ENCODE measurements at regions not wholly inside any gene's neighbourhood (a gene's known extent, or its start where the extent isn't known, plus 50 kb on each side); places are given as distances from the start of the nearest gene placed in this dataset.

DNA sequence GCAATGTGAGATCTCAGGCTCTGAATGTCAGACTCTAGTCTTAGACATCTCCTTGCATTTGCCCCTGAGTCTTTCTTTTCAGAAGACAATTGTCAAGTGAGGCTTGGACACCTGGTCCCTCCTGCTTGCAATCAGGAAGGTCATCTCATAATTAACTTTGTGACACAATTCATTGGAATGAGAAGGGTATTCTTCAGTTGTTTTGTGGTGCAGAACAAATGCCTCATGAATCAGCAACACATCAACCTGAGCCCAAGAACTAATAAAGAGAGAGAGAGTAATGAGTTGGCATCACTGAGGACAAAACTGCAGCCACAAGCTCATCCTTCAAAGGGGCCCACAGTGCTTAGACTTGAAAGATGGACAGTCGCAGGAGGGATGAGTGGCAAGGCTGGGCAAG, 375.8 kb downstream of the INSC start:
- no peak for DNase-seq

DNA sequence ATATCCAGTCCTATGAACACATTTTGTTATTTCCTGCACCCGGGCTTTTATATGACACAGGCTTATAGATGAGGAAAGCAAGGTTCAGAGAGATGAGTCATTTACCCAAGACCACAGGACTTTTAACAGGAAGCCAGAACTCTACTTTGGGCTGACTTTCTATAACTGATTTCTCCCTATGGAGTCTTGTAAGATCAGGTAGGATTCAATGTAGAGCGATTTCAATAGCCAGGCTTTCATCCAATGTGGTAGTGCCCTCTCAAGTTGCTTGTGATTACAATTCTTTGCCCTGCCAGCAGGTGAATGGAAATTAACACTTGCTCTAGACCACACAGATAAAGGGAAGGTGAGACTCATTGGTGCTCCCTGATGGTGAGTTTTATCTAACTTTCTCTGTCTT, 378.3 kb downstream of the INSC start:
- no peak for DNase-seq

DNA sequence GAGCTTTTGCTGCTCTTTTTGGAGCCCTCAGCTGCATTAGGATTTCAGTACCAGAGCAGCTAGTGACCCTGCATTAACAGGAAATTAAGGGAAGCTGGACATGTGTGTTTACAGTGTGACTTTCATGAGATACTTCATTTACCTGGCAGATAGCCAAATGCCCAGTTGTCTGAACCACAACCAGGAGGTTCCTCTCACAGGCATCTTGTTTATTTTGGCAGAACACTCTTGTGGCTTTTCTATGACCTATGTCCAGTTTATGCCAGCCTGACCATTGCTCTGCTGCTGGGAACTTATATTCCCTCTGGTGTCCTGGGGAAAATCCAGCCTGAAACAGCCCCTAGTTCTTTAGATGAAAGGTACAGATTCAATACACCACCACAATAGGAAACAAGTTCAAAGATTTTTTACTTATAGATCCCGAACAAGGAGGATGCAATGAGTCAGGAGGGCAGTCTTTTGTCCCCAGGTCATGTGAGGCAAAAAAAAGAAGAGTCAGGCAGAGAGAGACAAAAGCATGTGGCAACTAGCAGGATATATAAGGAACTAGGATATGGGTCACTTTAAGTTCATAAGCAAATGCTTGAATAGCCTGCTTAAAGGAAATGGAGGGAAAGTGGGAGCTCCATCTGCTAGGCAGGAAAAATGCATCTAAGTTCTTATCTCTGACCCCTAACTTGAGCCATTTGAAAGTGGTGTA, 379.3 kb downstream of the INSC start:
- no peak for DNase-seq

GRCh38 chr11:15494740-15495139, 380.0 kb downstream of the INSC start:
- no peak for DNase-seq

- no peak for DNase-seq
These were observed 380.7 kb downstream of the INSC start for GRCh38 chr11:15495462-15495861.

GRCh38 chr11:15497366-15497765, 382.6 kb downstream of the INSC start:
- no peak for DNase-seq

DNA sequence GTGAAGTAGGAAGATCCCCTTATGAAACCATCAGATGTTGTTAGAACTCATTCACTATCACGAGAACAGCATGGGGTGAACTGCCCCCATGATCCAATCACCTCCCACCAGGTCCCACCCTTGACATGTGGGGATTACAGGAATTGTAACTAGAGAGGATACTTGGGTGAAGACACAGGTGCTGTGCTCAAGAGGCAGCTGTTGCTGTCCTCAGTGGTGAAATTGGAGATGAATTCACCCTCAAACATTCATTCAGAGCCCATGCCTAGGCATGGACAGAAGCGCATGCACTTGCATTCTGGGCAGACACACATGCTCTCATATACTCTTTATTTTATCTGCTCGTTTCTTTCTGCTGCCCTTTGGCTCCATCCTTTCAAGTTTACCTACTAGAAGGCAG, 385.0 kb downstream of the INSC start:
- DNase-seq, result no peak

GRCh38 chr11:15500643-15501042, 385.9 kb downstream of the INSC start:
- DNase-seq, result no peak

GRCh38 chr11:15501566-15501965, 386.8 kb downstream of the INSC start:
- DNase-seq, result no peak

DNA sequence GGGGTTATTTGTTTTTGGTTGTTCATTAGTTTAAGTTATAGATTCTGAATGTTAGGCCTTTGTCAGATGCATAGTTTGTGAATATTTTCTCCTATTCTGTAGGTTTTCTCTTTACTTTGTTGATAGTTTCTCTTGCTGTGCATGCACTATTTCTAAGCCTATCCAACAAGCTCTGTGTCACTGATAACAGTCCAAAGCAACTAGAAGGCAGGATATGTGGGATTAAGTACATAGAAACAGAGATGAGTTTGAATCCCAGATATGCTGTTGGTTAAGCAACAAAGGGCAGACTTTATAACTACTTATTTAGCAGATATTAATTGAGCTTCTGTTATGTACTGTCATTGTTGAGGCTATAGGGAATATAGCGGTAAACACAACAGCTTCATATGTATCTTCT, 390.4 kb downstream of the INSC start:
- no peak for DNase-seq

- no peak for DNase-seq
These were observed 392.9 kb downstream of the INSC start for GRCh38 chr11:15507592-15507991.

GRCh38 chr11:15509082-15509481, 394.4 kb downstream of the INSC start:
- DNase-seq, result no peak

- no peak for DNase-seq
These were observed 404.5 kb downstream of the INSC start for GRCh38 chr11:15519124-15519791.

DNA sequence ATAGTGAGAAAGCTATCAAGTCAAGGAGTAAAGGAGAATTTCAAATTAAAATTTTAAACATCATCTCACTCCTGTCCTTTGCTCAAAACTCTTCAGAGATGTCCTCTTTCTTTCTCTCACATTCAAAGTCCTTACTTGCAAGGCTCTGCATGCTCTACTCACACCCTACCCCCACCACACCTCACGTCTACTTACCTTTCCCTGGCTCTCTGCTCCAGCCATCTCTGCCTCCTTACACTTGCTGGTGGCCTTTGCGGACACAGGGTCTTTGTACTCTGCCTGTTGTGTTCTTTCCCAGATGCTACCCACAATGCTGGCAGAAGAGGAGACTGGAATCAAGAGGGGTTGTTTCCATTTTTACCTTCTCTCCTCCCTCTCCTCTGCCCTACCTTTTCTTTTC, 405.2 kb downstream of the INSC start:
- no peak for DNase-seq

GRCh38 chr11:15523543-15523942, 408.8 kb downstream of the INSC start:
- no peak for DNase-seq

GRCh38 chr11:15525582-15525981, 410.9 kb downstream of the INSC start:
- no peak for DNase-seq

DNA sequence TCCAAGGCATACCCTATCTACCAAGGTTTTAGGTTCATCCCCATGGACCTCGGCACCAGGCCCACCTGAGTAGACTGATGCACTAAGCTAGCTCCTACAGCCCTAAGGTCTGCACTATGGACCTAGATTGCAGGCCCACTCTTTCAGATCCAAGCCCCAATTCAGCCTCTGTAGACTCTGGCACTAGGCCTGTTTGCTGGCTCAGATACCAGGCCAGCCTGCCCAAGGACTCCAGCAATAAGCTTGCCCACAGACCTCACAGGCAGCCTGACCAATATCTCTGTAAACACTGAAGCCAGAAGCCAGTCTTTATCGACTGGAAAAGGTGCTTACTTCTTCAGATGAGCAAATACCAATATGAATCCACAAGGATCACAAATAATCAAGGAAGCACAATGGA, 411.3 kb downstream of the INSC start:
- no peak for DNase-seq

DNA sequence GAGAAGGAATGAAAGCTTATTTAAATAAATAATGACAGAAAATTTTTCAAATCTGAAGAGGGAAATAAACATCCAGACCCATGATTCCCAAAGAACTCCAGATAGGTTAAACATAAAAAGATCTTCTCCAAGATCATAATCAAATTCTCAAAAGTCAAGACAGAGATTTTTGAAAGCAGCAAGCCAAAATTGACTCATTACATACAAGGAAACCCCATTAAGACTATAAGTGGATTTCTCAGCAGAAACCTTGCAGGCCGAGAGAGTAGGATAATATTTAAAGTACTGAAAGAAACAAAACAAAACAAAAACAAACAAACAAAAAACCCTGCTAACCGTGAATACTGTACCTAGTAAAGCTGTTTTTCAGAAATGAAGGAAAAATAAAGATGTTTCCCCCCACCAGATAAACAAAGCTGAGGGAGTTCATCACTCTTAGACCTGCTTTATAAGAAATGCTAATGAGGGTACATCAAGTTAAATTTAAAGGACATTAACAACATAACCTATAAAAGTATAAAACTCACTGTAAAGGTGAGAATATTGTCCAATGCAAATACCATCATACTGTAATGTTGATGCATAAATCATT, 412.2 kb downstream of the INSC start:
- DNase-seq, result no peak

DNA sequence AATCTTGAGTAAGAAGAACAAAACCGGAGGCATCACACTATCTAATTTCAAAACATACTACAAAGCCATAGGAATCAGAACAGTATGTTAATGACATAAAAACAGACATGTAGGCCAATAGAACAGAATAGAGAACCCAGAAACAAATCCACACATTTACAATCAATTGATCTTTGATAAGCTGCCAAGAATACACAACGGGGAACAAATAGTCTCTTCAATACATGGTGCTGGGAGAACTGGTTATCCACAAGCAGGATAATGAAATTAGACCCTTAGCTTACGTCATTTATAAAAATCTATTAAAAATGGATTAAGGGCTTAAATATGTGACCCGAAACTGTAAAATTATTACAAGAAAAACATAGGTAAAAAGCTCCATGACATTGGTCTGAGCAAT, 417.7 kb downstream of the INSC start:
- DNase-seq, result no peak

DNA sequence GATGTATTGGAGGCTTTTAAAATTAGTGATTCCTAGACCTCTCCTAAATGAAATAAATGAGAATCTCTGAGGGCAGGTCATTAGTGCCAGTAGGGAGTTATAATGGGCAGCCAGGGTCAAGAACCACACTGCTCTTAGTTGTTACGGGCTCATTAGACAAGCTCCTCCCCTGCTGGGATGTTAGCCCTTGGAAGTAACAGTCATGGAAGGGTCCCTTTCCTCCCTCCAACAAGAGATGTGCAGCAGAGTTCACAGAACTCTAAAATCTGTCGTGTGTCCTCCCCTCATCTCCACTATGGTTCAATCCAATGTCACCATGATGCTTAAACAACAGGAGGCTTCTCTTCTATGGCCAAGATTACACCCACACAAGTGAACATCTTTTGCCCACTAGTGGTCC, 419.5 kb downstream of the INSC start:
- no peak for DNase-seq

GRCh38 chr11:15535414-15535813, 420.7 kb downstream of the INSC start:
- DNase-seq, result no peak

GRCh38 chr11:15536438-15536837, 421.7 kb downstream of the INSC start:
- DNase-seq, result no peak

DNA sequence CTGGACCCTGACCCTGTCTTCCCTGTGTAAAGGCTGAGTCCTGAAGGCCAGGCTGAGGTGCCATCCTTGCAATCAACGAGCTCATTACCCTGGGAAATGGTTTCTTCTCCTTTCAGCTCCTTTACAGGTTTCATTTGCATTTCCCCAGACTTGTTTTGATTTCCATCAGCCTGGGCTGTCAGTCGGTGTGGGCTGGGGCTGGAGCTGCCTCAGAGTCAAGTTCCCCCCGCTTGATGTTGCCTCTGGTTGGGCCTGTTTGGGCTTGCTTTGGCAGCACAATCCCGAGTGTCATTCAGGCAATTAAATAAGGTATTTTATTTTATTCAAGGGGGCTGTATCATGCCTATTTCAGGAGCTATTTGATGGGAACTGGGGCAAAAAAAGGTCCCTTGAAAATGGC, 424.9 kb downstream of the INSC start:
- no peak for DNase-seq

GRCh38 chr11:15541079-15541478, 426.4 kb downstream of the INSC start:
- no peak for DNase-seq

- no peak for DNase-seq
These were observed 429.6 kb downstream of the INSC start for GRCh38 chr11:15544353-15544752.

All from NCI-H1048 (cell line).